ENCODE measurements at regions not wholly inside any gene's neighbourhood (a gene's known extent, or its start where the extent isn't known, plus 50 kb on each side); places are given as distances from the start of the nearest gene placed in this dataset.
"Not testable (repeated sequence)": the region's sequence is repeated elsewhere in the genome, so short reads cannot be mapped to it uniquely, and the experiment has no call there.

DNA sequence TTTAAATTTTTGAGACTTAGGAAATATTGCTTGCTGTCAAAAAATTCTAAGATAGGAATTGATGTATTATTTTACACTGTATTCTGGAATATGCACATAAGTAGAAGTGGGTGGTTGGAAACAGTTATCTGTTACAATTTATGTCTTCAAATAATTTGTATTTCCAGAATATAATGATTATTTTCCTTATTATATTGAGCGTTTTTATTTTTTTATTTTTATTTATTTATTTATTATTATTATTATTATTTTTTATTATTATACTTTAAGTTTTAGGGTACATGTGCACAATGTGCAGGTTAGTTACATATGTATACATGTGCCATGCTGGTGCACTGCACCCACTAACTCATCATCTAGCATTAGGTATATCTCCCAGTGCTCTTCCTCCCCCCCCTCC is 320.1 kb downstream of the GRXCR1 start:
- H3K27ac Mint-ChIP-seq; H3K4me3 Mint-ChIP-seq (ENCODE audit: low read depth); H3K36me3 Mint-ChIP-seq (ENCODE audit: low read depth); DNase-seq (ENCODE audit: low spot score); H3K27me3 Mint-ChIP-seq (ENCODE audit: low read depth); intact Hi-C loops (cut with micrococcal nuclease); H3K4me1 Mint-ChIP-seq (ENCODE audit: low read depth): not testable (repeated sequence)
- peaks cover 21% of the 10 kb centered on the region for H3K9me3 Mint-ChIP-seq

DNA sequence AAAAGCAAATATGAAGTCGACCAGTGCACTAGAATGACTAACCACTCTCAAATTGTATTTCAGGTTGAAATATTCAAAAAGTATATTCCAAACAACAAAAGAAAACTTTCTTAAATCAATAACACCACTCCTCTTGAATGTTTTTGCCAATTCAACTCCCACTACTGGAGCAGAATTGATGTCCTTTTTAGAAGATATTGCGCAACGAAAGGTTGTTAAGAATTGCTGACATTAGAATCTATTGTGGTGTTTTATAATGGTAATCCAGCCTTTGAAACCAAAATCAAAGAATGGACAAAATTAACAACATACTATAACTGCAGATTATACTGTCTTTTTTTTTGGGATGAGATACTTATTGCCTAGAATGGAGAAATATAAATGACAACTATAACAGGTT is 331.3 kb downstream of the GRXCR1 start:
- Mint-ChIP-seq H3K4me1 (ENCODE audit: low read depth) (no peaks in the 10 kb centered on the region), H3K4me3 (ENCODE audit: low read depth) (no peak overlapping the region), H3K27ac (no peak overlapping the region), H3K9me3 (peaks cover 13% of the 10 kb centered on the region), H3K36me3 (ENCODE audit: low read depth) (no peaks in the 10 kb centered on the region), H3K27me3 (ENCODE audit: low read depth) (no peaks in the 10 kb centered on the region)
- intact Hi-C loops (cut with micrococcal nuclease), result no loop called here
- no peak for DNase-seq (ENCODE audit: low spot score)

DNA sequence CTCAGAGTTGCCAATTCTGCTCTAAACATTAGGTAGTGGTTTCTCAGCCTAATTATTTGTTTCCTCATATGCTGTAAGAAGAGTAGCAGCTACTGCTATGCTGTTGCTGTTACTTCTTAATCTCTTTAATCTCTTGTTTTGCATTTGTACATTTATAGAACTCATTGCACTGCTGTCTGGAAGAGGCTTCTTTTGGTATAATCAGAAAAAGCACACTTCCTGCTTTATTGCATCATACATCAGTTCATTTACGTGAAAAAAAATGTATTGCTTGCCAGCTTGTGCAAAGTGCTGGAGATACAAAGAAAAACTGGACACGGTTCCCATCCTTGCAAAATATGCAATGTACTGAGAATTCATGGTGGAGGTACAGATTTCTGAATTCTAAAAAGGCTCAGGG is 332.0 kb downstream of the GRXCR1 start:
- no peaks in the 10 kb centered on the region for H3K4me1 Mint-ChIP-seq (ENCODE audit: low read depth)
- H3K27me3 Mint-ChIP-seq (ENCODE audit: low read depth), result no peaks in the 10 kb centered on the region
- no peak for DNase-seq (ENCODE audit: low spot score)
- H3K27ac Mint-ChIP-seq, result no peak overlapping the region
- H3K9me3 Mint-ChIP-seq, result peaks cover 12% of the 10 kb centered on the region
- intact Hi-C loops (cut with micrococcal nuclease), result no loop called here
- no peak overlapping the region for H3K4me3 Mint-ChIP-seq (ENCODE audit: low read depth)
- no peaks in the 10 kb centered on the region for H3K36me3 Mint-ChIP-seq (ENCODE audit: low read depth)

DNA sequence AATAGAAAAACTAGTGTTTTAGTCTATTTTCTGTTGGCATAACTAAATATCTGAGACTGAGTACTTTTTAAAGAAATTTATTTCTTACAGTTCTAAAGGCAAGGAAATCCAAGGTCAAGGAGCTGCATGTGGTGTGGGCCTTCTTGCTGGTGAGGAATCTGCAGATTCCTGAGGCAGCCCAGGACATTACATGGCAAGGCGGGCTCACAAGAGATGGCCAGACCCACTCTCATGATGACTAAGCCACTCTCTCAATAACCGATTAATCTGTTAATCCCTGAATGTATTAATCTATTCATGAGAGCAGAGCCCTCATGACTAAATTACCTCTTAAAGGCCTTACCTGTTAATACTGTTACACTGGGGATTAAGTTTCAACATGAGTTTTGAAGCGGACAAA is 340.8 kb downstream of the GRXCR1 start:
- Mint-ChIP-seq H3K4me1 (ENCODE audit: low read depth) (no peaks in the 10 kb centered on the region), H3K9me3 (no peaks in the 10 kb centered on the region), H3K27ac (no peak overlapping the region), H3K36me3 (ENCODE audit: low read depth) (no peaks in the 10 kb centered on the region), H3K27me3 (ENCODE audit: low read depth) (no peaks in the 10 kb centered on the region), H3K4me3 (ENCODE audit: low read depth) (no peak overlapping the region)
- DNase-seq (ENCODE audit: low spot score), result no peak
- intact Hi-C loops (cut with micrococcal nuclease), result no loop called here

DNA sequence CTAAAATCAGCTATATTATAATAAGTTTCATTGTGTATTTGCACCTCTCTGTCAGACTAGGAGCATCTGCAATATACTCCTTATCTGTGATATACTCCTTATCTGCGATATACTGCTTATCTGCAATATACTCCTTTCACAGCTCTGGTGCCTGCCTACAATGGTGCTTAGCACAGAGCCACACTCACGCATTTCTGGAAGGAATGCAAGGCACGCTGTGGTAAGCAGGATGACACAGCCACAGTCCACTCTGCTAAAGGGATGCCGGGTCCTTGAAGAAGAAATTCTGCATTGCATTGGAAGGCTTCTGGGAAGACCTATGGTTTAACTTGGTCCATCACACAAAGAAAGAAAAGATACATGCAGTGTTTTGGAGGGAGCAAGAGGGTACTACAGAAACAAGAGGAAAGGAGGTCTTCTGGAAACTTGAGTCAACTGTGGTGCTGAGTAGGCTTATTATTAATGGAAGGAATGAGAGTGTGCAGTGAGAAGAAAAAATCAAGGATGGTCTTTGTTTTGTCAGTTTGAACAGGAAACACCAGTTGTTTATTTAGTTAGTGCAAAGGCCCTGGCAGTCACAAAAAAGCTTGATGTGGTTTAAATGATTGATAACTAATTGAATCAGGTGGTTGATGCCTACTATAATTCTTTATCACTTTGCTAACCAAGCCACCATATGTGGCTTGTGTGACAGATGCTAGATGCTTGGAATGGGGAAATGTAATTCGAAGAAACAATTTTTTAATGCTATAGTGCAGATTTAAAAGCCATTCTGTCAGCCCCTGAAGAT is 342.3 kb downstream of the GRXCR1 start:
- intact Hi-C loops (cut with micrococcal nuclease), result no loop called here
- no peak overlapping the region for H3K4me3 Mint-ChIP-seq (ENCODE audit: low read depth)
- DNase-seq (ENCODE audit: low spot score), result no peak
- no peaks in the 10 kb centered on the region for H3K36me3 Mint-ChIP-seq (ENCODE audit: low read depth)
- H3K27me3 Mint-ChIP-seq (ENCODE audit: low read depth), result no peaks in the 10 kb centered on the region
- H3K4me1 Mint-ChIP-seq (ENCODE audit: low read depth), result no peaks in the 10 kb centered on the region
- peaks cover 5% of the 10 kb centered on the region for H3K9me3 Mint-ChIP-seq
- H3K27ac Mint-ChIP-seq, result no peak overlapping the region

DNA sequence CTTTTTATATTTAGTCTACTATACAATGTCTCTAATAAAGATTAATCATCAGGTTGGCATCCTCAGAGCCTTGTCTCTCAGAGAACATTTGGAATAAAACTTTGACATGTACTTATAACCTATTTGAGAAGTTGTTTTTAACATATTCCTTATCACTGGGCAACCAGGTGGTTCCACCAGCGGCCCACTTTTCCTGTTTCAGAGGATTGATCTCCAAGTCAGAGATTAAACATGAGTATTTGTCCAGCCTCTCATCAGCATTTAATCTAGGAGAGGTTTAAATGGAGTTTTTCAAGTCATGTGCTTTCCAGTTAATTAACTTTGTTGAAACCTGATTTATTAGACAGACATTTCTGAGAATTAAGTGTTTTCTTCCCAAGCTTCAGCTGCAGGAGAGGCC is 345.5 kb downstream of the GRXCR1 start:
- H3K27ac Mint-ChIP-seq, result no peak overlapping the region
- intact Hi-C loops (cut with micrococcal nuclease), result no loop called here
- no peaks in the 10 kb centered on the region for H3K4me1 Mint-ChIP-seq (ENCODE audit: low read depth)
- H3K27me3 Mint-ChIP-seq (ENCODE audit: low read depth), result no peaks in the 10 kb centered on the region
- H3K36me3 Mint-ChIP-seq (ENCODE audit: low read depth), result no peaks in the 10 kb centered on the region
- DNase-seq (ENCODE audit: low spot score), result no peak
- H3K4me3 Mint-ChIP-seq (ENCODE audit: low read depth), result no peak overlapping the region
- H3K9me3 Mint-ChIP-seq, result peaks cover 10% of the 10 kb centered on the region

DNA sequence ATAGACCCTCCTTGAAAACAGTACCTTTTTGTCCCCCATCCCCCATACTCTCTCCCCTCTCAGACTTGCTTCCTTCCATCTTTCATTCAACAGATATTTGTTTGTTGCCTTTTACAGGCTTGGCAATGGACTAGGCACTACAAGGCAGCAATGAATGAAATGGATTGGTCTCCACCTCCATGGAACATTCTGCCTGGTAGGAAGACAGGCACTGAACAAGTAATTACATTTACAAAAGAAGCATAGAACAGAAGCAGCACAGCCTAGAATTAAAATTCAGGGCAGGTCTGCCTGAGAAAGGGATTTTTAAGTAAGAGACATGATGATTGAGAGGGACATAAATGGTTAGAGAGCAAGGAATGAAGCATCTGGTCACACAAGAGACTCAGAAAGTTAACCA is 346.1 kb downstream of the GRXCR1 start:
- no peaks in the 10 kb centered on the region for H3K4me1 Mint-ChIP-seq (ENCODE audit: low read depth)
- H3K27me3 Mint-ChIP-seq (ENCODE audit: low read depth), result no peaks in the 10 kb centered on the region
- H3K9me3 Mint-ChIP-seq, result peaks cover 10% of the 10 kb centered on the region
- H3K36me3 Mint-ChIP-seq (ENCODE audit: low read depth), result no peaks in the 10 kb centered on the region
- intact Hi-C loops (cut with micrococcal nuclease), result no loop called here
- H3K27ac Mint-ChIP-seq, result no peak overlapping the region
- no peak for DNase-seq (ENCODE audit: low spot score)
- no peak overlapping the region for H3K4me3 Mint-ChIP-seq (ENCODE audit: low read depth)

DNA sequence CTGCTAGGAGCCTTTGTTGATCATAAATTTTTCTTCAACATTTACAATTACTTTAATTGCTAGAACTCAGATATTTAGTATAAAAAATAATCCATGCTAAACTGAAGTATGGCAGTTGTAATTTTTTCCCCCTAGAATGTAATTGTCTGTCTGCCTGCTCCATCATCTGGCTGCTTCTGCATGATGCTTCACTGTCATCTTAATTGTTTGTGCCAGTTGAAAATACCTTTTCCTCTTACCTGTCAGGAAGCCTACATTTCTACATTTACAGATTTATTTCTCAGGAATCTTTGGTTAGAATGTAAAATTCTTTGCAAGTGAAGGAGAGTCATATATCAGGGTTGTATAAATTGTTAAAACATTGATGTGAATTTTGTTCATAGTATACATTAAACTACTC is 348.6 kb downstream of the GRXCR1 start:
- Mint-ChIP-seq H3K4me3 (ENCODE audit: low read depth) (no peak overlapping the region), H3K27ac (no peak overlapping the region), H3K36me3 (ENCODE audit: low read depth) (no peaks in the 10 kb centered on the region), H3K9me3 (peaks cover 19% of the 10 kb centered on the region), H3K27me3 (ENCODE audit: low read depth) (no peaks in the 10 kb centered on the region), H3K4me1 (ENCODE audit: low read depth) (no peaks in the 10 kb centered on the region)
- intact Hi-C loops (cut with micrococcal nuclease), result no loop called here
- DNase-seq (ENCODE audit: low spot score), result no peak

DNA sequence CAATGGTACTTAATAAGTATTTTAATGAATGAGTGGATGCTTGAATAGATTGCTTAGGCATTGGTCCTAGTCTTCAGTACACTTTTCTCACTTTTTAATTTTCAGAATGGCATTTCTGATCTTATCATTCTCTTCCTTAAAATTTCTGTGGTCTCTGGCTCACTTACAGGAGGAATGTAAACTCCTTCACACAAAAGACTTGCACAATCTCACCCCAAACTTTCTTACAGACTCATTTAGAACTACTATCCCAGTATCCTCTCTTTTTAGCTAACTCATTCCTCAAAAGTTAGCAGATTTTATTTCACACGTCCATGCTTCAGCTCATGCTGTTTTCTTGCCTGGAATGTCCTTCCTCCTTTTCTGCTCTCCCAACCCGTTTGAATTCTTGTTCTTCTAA is 350.1 kb downstream of the GRXCR1 start:
- DNase-seq (ENCODE audit: low spot score), result no peak
- H3K27me3 Mint-ChIP-seq (ENCODE audit: low read depth), result no peaks in the 10 kb centered on the region
- no peaks in the 10 kb centered on the region for H3K4me1 Mint-ChIP-seq (ENCODE audit: low read depth)
- no peak overlapping the region for H3K4me3 Mint-ChIP-seq (ENCODE audit: low read depth)
- H3K36me3 Mint-ChIP-seq (ENCODE audit: low read depth), result no peaks in the 10 kb centered on the region
- no peak overlapping the region for H3K27ac Mint-ChIP-seq
- peaks cover 24% of the 10 kb centered on the region for H3K9me3 Mint-ChIP-seq
- intact Hi-C loops (cut with micrococcal nuclease), result no loop called here

DNA sequence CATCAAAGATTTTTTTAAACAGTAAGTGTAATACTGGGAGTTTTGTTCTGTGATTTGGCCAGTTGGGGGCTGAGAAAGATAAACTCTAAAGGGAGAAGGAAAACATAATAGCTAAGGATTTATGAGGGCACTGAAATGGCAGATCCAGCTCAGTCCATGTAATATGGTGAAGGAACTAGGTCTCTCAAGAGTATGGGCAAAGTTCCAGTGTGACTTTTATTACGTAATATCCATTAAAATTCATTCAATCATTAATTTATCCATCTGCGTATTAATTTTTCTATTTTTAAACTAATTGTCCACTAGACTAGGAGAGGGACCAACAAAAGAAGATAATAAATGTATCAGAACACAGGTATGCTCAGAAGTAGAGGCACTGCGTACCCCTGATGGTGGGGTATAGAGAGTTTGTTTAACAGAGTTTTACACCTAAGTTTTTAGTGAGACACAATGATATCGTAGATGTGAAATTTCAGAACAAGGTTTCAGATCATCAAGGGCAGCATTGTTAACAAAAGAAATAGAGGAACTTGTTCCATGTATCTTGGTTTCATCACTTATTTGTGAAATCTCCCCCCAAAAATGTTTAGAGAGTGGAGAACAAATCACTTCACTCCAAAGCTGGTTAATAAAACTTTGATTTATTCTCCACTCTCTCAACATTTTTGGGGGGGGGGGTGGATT is 351.1 kb downstream of the GRXCR1 start:
- H3K36me3 Mint-ChIP-seq (ENCODE audit: low read depth), result no peaks in the 10 kb centered on the region
- no peak overlapping the region for H3K27ac Mint-ChIP-seq
- H3K4me1 Mint-ChIP-seq (ENCODE audit: low read depth), result no peaks in the 10 kb centered on the region
- H3K4me3 Mint-ChIP-seq (ENCODE audit: low read depth), result no peak overlapping the region
- intact Hi-C loops (cut with micrococcal nuclease), result no loop called here
- H3K27me3 Mint-ChIP-seq (ENCODE audit: low read depth), result no peaks in the 10 kb centered on the region
- DNase-seq (ENCODE audit: low spot score), result no peak
- H3K9me3 Mint-ChIP-seq, result peaks cover 29% of the 10 kb centered on the region

DNA sequence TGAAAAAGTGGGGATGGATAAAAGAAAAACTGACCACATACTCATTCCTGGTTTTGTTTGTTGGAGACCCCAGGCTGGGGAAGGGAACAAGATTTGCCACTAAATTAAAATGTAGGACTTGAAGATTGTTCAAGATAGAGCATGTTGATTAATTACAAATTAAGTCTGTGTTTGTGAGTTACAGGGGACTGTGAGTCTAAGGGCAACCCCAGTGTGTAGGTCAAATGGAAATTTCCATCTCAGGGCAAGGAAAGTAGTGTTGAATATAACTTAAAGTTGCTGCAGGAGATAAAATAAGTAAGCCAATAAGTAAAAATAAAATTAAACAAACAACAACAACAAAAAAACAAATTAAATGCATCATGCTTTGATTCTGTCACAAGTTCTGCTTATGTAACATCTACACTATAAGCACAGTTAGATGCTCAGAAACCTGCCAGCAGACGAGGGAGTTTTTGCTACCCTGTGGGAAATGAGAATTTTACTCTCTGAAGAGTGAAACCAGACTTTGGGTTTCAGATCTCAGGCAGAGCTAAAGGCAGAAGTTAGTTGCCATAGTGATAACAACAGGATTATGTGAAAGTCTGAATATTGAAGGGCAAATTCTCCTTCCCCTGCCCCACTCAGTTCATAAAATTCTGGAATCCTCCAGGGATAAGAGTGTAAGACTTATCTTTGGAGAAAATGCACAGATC is 352.3 kb downstream of the GRXCR1 start:
- H3K4me3 Mint-ChIP-seq (ENCODE audit: low read depth), result no peak overlapping the region
- intact Hi-C loops (cut with micrococcal nuclease), result no loop called here
- H3K27me3 Mint-ChIP-seq (ENCODE audit: low read depth), result no peaks in the 10 kb centered on the region
- DNase-seq (ENCODE audit: low spot score), result no peak
- no peak overlapping the region for H3K27ac Mint-ChIP-seq
- H3K4me1 Mint-ChIP-seq (ENCODE audit: low read depth), result no peaks in the 10 kb centered on the region
- H3K36me3 Mint-ChIP-seq (ENCODE audit: low read depth), result no peaks in the 10 kb centered on the region
- H3K9me3 Mint-ChIP-seq, result peaks cover 32% of the 10 kb centered on the region

DNA sequence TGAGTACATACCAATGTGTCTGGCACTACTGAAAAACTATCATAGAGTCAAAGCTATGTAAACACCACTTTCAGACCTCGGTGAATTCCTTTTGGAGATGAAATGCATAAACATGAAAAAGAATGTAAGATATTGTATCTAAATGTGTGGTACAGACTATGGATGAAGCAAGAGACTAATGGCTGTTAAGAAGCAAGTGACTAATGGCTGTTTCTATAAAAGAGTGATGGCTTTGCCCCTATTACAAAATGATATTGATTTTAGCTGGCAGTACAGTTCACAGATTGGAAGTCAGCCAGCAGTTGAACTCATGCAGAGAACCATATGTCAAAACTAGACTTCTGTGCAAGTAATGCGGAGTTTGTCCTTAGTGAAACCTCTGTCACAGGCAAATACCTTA is 359.3 kb downstream of the GRXCR1 start:
- no peak overlapping the region for H3K27ac Mint-ChIP-seq
- H3K36me3 Mint-ChIP-seq (ENCODE audit: low read depth), result no peaks in the 10 kb centered on the region
- H3K4me3 Mint-ChIP-seq (ENCODE audit: low read depth), result no peak overlapping the region
- H3K27me3 Mint-ChIP-seq (ENCODE audit: low read depth), result no peaks in the 10 kb centered on the region
- H3K4me1 Mint-ChIP-seq (ENCODE audit: low read depth), result no peaks in the 10 kb centered on the region
- no peak for DNase-seq (ENCODE audit: low spot score)
- H3K9me3 Mint-ChIP-seq, result peaks cover 35% of the 10 kb centered on the region
- intact Hi-C loops (cut with micrococcal nuclease), result no loop called here

DNA sequence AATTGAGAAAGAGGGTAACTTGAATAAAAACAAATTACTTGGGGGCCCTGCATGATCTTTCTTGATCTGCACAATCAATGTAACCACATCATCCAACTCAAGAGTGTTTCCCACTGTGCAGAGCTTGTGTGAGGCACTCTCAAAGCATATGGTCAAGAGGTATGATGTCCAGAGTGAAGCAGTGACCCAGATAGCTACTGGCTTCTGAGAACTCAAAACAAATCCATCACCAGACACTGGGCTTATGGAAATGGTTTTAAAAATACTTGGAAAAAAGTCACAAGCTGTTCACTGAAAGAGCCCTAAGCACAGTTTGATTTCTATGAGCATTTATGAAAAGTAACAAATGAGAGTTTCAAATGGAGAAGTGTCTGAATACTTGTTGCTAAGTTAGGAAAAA is 361.0 kb downstream of the GRXCR1 start:
- H3K27me3 Mint-ChIP-seq (ENCODE audit: low read depth), result no peaks in the 10 kb centered on the region
- no peak overlapping the region for H3K4me3 Mint-ChIP-seq (ENCODE audit: low read depth)
- intact Hi-C loops (cut with micrococcal nuclease), result no loop called here
- H3K4me1 Mint-ChIP-seq (ENCODE audit: low read depth), result no peaks in the 10 kb centered on the region
- no peaks in the 10 kb centered on the region for H3K36me3 Mint-ChIP-seq (ENCODE audit: low read depth)
- no peak for DNase-seq (ENCODE audit: low spot score)
- peaks cover 38% of the 10 kb centered on the region for H3K9me3 Mint-ChIP-seq
- H3K27ac Mint-ChIP-seq, result no peak overlapping the region
